LHCN-M2 (cell line): ENCODE measurements at regions not wholly inside any gene's neighbourhood (a gene's known extent, or its start where the extent isn't known, plus 50 kb on each side); places are given as distances from the start of the nearest gene placed in this dataset.

Experiments used
- DNase-seq: peaks from one replicate; pipeline ENCODE4 v3.0.0-alpha.2; 2012; ENCODE audit warnings: low read depth

DNA sequence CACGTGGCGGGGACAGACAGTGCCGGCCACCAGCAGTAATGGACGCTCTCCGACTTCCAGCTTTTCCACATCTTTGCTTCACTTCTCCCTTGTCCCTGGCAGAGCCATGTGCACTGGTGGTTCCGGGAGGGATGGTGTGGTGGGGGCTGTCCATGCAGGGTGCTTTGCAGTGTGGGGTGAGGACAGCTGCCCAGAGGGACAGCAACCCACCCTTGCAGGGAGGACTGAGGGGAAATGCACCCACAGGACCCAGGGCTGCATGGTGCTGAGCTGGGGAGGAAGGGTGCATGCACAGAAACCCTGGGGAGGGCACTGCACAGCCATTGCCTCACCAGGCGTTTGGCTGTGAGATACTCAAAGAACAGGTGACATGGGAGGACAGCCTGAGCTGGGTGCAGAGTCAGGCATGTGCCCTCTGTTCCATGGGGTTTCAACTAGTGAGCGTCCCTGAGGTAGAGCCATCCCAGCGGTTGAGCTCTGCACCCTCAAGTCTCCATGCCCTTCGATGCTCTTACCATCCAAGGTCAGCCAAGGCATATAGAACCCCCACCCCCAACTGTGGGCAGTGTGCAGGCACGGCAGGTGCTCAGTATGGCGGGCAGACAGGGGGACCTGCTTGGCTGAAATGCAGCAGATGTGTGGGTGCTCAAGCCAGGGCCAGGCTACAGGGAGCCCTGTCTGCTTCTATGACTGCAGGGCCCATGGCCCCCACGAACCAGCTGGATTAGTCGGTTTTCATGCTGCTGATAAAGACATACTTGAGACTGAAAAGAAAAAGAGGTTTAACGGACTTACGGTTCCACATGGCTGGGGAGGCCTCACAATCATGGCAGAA lies 239.7 kb downstream of the TTLL2 start:
- no peak for DNase-seq

DNA sequence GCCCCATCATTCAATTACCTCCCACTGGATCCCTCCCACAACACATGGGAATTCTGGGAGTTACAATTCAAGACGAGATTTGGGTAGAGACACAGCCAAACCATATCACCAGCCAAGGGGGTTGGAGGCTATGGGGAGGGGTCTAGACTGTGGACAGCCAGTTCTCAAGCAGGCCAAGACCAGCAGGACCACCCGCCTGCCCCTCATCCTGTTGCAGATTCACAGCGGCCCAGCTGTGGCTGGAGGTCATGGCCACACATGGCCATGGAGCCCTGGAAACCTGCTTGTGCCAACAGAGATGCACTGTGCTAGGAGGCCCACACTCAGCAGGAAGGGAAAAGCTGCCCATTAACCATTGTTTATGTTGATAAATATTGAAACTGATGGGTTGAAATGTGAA lies 240.5 kb downstream of the TTLL2 start:
- no peak for DNase-seq

DNA sequence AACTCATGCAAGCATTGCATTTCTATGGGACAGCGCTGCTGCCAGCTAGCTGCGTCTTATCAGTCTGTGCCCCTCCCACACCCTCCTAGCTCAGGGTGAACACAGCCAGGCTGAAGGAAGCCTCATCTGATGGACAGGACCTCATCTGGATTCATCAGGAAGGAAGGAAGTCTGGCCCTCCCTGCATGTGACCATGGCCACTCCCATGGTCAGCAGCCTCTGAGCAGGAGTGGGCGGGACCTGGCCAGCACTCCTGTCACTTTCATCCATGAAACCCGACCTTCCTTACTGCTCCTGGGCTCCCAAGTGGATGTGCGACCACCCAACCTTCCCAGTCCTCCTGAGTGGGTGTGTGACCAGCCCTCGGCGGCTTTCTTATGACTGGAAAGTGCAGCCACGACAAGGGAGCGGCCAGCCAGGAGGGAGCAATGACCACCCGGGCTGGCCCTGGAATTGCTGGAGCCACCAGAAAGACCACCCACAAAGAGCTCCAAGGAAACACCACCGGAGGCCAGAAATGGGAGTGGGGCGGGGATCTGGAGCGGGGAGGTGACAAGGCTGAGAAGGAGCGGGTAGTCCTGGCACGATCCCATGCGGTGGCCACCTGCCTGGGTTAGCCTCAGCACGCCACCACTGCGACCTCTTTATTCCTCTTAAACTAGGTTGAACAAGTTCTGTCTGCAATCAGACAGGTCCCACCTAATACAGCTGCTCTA lies 241.2 kb downstream of the TTLL2 start:
- DNase-seq = no peak

DNA sequence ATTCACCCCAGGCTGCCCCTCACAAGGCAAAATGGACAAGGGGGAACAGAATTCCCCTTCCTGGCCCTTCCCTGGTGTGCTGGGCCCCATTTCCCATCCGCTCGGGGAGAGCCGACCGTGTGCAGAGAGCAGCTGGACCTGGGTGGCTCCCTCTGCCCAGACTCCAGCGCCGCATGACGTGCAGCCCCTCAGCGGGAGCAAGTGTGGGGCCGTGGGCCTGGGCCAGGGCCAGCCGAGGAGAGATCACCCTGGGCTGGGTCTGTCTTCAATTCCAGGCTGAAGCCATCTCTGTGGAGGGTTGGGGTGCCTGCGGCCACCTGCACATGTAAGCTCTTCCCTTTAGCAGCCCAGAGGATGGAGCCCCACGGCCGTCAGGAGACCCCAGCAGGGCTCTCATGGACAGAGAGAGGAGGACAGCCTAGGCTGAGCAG lies 241.8 kb downstream of the TTLL2 start:
- no peak for DNase-seq

DNA sequence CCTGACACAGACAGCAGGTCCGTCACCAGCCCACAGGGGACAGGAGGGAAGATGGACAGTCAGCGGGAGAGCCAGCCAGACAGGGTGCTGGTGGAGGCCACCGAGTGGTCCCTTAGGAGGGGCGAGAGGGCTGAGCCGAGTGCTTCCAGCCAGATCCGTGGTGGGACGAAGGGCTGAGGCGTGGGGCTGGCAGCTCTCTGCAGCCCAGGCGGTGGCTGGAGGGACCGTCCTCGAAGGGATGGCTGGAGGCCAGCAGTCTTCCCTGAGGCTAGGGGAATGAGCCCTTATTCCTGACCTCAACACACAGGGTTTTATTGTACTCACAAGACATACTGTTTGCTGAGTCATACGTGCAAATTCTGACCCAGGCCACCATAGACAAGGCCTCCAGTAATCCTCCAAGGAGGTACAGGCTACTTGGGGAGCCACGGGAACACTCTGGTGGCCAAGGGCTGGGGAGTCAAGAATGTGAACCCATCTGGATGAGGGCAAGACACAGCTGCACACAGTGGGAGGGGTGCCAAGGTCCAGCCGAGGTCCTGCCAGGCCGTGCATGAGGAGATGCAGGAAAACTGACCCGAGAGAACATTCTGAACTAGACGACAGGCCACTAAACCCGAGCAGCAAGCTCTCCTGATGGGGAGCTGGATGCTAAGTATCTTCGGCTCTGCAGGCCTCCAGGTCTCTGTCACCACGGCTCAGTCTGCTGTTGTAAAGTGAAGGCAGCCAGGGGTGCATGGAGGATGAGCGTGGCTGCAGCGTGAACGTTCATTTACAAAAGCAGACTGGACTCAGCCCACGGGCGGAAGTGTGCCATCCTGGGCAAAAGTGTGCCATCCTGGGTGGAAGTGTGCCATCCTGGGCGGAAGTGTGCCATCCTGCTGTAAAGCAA lies 242.5 kb downstream of the TTLL2 start:
- DNase-seq = no peak

DNA sequence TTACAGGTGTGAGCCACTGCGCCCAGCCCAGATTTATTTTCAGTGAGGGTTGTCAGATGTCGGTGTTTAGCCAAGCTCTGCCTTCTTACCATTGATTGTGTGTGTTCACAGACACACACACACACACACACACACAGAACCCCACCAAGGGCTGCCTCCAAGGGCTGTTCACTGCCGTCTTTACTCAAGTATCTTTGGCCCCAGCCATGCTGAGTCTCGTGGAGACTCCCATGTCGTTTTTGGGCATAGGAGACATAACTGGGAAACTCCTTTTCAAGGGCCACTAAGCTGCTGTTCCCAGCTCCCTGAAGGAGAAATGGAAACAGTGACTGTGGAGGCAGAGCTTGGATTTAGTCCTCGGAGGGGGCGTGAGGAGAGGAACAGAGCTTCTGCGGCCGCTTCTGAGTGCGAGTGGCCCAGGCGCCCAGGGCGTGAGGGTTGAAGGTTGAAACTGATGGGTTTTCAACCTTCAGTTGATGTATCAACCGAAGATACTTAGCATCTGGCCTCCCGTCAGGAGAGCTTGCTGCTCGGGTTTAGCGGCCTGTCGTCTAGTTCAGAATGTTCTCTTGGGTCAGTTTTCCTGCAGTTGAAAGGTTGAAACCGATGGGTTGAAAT lies 243.6 kb downstream of the TTLL2 start:
- no peak for DNase-seq

DNA sequence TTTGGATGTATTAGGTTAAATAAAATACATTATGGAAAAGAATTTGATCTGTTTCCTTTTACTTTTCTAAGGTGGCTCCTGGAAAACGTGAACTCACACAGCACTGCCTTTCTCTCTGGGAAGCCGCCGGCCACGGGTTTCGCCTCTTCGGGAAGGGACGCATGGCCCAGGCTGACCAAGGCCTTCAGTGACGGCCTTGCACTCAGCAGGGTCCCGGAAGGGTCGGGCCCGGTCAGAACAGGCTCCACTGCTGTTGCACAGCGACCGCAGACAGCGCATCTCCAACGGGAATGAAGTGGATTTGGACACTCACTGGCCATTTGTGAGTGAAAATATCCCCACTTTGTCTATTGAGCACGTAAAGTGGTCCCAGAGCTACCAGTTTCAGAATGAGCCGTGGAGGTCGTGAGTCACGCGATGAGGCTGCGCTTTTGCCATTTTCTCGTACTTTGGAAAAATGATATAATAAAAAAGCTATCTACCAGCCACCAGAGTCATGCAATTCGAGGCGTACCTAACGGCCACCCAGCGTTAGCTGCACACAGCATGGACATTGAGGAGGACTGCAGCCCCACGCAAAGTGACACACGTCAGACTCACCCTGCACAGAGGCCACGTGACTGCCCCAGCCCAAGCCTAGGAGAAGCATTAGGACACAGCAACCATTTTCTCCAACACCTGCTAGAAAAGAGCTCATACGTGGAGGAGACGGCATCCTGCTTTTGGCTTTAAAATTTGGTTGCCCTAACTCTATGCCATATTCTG lies 244.3 kb downstream of the TTLL2 start:
- no peak for DNase-seq

DNA sequence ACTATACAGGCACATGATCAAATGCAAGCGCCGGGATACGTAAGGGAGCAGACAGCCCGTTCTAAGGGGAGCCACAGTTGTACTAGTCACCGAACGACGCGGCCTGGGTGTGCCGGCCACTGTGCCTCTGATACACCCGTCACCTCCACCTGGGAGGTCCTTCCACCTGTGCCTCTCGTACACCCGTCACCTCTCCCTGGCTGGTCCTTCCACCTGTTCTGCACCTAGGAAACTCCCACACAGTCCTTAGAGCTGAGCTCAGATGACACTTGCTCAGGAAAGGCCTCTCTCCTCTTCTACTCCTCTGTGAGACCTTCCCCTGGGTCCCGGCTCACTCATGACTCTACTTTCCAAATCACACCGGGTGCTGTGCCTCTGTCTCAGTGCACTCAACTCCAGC lies 245.0 kb downstream of the TTLL2 start:
- DNase-seq = no peak

DNA sequence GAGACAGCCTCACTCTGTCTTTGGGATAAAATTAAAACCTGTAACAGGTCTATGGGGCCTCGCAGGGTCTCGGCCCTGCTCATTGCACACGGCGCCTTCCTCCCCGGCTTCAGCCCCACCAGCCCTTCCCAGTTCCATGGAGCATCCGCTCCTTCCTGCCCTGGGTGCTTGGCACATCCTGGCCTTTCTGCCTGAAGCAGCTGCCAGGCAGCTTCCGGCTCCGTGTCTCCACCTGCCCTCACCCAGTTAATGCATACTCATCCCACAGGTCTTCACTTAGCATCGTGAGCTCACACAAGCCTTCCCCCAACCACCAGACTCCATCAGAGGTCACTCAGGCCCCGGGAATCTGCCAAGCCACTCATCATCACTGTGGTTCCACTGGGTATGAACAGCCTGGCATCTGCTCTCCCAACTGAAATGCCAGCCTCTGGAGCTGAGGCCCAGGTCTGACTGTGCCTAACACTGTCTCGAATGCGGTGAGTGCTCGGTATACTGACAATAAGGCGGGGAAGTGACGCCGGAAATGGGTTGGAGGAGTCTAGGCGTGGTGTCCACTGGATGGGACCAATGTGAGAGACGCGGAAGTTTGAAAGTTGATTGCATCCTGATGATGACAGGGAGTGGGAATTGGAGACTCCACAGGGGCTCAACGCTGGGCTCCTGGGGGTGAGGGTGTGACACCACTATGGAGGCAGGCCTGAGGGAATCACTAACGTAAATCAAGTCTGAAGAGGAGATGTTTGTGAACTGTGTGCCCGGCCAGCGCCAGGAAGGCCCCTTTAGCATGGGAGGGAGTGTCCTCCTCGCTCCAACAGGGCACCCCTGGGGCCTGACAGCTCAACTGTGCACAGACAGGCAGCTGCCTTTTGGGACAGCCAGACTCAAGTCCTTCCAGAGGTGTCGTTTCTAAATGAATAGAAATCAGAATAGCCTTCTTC lies 245.8 kb downstream of the TTLL2 start:
- DNase-seq = no peak

DNA sequence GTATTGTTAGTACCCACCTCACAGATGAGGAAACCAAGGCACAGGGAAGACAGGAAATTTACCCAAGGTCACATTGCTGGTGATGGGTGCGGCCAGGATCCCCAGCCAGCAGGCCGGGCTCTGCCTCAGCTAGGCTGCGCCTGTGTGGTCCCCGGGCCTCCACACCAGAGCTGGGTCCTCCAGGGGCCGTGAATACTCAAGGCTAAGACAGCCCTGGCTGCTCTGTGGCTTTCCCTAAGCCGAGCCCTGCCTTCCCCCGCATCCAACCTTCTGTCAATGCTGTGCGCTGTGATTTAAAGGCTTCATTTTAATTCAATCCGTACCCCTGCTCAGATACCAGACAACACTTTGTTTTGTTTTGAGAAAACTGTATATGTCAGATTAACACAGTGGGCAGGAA lies 246.7 kb downstream of the TTLL2 start:
- DNase-seq = no peak

DNA sequence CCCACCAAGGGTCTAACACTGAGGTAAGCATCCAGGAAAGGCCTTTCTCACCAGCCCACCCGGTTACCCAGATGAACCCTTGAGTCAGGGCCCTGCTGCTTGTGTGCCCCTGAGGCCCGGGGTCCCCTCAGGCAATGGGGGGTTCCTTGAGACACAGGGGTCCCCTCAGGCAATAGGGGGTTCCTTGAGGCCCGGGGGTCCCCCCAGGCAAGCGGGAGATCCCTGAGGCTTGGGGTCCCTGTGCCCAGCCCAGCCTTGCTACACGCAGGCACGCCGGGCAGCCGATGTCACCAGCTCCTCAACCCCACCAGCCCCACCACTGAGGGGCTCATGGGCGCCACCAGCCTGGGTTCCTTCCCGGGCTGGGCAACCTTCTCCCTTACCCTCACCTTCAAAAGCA lies 247.2 kb downstream of the TTLL2 start:
- no peak for DNase-seq

DNA sequence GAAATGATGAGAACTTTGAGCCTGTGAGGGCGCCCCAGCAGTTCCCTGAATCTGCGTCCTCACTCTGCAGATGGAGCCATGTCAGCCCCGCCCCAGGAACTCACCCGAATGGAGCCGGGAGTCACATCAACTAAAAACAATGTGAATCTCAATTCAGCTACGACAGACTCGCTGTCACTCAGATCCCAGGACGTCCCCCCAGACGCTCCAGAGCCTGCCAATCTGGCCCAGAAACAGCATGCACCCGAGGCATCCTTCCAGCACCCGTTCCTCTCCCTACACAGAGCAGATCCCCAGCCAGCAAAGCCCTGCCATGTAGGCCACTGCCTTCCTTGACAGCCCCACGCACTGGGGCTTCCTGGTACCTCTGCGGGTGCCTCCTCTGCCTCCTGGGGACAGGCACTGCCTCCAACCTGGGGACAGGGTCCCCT lies 248.0 kb downstream of the TTLL2 start:
- DNase-seq = no peak

DNA sequence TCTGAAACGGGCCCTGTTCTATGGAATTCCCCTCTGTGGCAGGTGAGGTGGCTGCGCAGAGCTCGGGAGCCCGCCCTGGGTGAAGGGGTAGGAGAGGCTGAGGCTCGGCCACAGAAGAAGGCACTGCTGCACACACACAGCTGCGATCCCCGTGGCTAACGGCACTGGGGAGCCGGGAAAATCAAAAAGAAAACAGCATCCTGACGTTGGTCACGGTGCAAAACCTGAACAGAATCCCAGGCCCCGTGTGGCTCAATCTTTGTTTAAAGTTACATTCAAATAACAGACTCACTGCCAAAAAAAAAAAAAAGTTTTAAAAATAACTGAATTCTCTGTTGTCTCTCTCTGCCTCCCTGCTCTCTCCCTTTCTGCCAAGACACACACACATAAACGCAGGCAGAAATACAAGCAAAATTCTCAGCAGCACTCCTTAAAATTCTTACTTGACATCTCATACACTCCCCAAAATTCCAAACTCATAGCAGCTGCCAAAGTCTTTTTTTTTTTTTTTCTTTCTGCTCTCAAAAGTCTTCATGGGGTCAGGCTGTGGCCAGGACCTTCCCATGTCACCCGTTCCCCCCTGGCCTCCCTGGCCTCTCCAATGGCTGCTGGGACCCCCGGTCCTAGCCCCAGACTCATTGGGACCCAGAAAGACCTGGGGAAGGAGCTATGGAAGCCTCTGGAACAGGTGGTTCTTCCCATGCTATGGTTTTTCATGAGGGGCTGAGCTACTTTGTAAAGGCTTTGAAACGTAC lies 248.8 kb downstream of the TTLL2 start:
- DNase-seq = no peak

DNA sequence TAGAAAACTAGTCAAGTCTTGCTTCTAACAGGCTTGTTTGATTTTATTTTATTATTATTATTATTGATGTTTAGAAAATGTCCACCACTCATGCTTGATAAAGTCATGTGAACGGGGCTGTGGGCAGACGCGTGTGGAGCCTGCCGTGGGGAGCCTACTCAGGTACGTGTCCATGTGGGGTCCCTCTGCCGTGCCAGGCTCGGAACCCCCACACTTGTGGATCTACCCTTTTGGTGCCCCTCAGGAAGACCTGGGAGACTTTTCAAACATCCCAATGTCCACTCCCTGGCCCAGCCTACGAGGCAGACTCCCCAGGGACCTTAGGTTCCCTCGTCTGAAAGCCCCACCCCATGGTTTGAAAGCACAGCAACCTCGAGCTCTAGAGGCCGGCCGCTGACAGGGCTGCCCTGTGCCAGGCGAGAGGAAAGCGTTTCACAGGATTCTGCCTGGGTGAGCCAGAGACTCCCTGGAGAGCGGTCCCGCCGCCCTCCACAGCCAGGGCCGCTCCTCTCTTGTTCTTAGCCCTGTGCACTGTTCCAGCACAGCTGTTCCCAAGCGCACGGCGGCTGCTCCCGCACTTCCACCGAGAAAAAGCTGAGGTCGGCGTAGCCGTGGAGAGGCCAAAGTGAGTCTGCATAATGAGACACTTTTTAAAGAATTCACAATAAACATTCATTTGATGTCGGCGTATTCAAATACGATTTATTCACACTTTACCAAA lies 249.7 kb downstream of the TTLL2 start:
- no peak for DNase-seq

DNA sequence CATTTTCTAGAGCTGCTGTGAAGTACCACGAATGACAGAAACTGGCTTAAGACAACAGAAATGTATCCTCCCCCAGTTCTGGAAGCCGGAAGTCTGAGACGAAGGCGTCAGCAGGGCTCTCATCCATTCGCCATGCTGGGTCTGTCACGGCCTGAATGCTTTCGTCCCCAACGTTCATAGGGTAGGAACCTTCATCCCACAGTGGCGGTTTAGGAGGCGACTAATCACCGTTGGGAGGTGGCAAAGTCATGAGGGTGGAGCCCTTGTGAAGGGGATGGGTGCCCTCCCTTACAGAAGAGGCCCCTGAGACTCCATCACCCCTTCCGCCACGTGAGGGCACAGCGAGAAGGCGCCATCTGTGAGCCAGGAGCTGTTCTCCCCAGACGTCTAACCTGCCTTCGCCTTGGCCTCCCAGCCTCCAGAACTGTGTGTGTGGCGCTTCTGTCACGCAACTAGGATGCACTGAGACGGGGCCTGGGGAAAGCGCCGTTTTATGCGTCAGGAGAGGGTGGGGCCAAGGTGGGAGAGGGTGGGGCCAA lies 250.3 kb downstream of the TTLL2 start:
- DNase-seq = no peak

DNA sequence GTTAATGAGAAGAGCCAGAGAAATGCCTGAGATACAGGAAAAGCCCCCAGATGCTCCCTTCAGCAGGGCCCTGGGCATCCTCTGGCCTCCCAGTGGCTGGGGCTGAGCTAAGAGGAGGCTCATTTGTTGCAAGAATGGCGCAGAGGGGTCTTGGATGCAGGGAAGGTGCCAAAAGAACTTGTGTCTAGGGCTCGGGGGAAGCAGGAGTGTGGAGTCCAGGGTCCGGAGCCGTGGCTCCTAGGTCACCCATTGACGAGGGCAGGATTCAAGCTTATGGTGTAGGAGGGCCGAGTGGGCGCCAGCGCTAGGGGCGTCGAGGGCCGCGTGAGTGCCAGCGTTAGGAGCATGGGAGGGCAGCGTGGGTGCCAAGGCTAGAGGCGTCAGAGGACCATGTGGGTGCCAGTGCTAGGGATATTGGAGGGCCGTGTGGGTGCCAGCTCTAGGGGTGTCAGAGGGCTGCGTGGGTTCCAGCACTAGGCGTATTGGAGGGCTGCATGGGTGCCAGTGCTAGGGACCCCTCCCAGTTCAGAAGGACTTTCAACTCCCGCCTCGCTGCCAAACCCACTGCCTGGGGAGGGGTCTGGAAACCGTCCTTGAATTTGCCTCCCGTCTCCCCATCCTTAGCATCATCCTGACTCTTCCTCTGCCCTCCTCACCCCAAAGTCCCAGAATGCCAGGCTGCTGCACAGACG lies 250.5 kb upstream of the AFDN start:
- DNase-seq = no peak

DNA sequence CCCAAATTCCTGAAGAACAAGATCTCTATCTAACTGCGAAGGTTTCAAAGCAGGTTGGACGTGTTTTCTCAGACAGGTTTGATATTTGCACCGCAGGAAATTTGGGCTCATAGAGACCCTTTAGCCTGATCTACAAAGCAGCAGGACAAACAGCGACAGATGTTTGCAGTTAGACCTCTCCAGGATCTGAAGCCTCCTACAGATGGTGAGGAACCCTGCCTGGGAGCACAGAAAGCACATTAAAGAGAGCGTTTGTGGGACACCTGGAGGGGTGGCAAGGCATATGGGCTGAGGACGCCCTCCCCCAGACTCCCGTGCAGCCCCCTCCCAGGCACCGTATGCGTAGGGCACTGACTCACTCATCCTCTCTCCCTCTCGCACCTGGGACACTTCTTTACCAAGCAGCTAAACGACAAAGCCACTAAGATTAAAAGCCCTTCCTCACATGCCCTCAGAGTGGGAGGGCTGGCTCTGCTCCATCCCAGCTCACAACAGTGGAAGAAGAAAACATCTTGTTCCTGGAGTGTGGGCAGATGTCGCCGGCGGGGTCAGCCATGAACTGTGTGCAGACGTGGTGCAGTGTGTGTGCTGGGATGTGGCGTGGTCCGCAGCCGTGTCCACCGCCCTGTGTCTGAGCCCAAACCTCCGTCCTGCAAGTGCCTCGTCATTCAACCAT lies 249.7 kb upstream of the AFDN start:
- DNase-seq = no peak
